IMR-90 (cell line): ENCODE measurements at regions not wholly inside any gene's neighbourhood (a gene's known extent, or its start where the extent isn't known, plus 50 kb on each side); places are given as distances from the start of the nearest gene placed in this dataset.

Experiments
- ATAC-seq: fragments of 200-7000 bp; cut with Tn5 transposase; 2 replicates; pipeline ENCODE4 v1.9.1; 2020; ENCODE audit warnings: low read depth, mild to moderate bottlenecking, moderate library complexity
- BruUV-seq: library from RNA; stranded (reverse); fragments of 400-500 nt; replicated peaks from 2 replicates; lab custom pipeline; 2021; lab: Mats Ljungman, UMichigan
- CTCF ChIA-PET: fragments of 300-600 bp; formaldehyde crosslinking; extraction: SDS; loops from one replicate; lab custom pipeline; 2021; ENCODE audit warnings: antibody characterized with exemption; lab: Yijun Ruan, JAX
- POLR2A ChIA-PET: fragments of 300-600 bp; sonication (Branson Sonifier 250); formaldehyde crosslinking; loops from one replicate; lab custom pipeline; 2022; ENCODE audit warnings: antibody characterized with exemption; ENCODE audit not compliant: unreplicated experiment; lab: Charles Lee
- DNase-seq: peaks from one replicate; pipeline ENCODE4 v3.0.0; 2013
- H2AFZ ChIP-seq: replicated peaks from 2 replicates; pipeline ENCODE3; 2013; ENCODE audit warnings: low read length, mild to moderate bottlenecking; ENCODE audit not compliant: poor library complexity
- H2AK5ac ChIP-seq: 2 replicates; pipeline ENCODE4 v1.6.1; 2013; ENCODE audit warnings: low read depth, low read length, inconsistent platforms
- H2AK9ac ChIP-seq: replicated peaks from 2 replicates; pipeline ENCODE3; 2013; ENCODE audit warnings: mild to moderate bottlenecking, low read depth, low read length, moderate library complexity; ENCODE audit not compliant: poor library complexity
- H2BK120ac ChIP-seq: 2 replicates; pipeline ENCODE4 v1.6.1; 2013; ENCODE audit warnings: low read depth, low read length, inconsistent platforms
- H2BK15ac ChIP-seq: 3 replicates; pipeline ENCODE4 v1.6.1; 2013; ENCODE audit warnings: low read depth, low read length, inconsistent platforms
- H2BK20ac ChIP-seq: 2 replicates; pipeline ENCODE4 v1.6.1; 2013; ENCODE audit warnings: low read depth, mild to moderate bottlenecking, inconsistent platforms, low read length, moderate library complexity
- H2BK5ac ChIP-seq: 2 replicates; pipeline ENCODE4 v1.6.1; 2013; ENCODE audit warnings: mild to moderate bottlenecking, low read depth, low read length, inconsistent platforms; ENCODE audit not compliant: poor library complexity, severe bottlenecking
- H3K14ac ChIP-seq: replicated peaks from 2 replicates; pipeline ENCODE4 v1.6.1; 2013; ENCODE audit warnings: low read depth, low read length, inconsistent platforms
- H3K18ac ChIP-seq: 2 replicates; pipeline ENCODE4 v1.6.1; 2013; ENCODE audit warnings: low read depth, low read length, control low read depth
- H3K23ac ChIP-seq: 2 replicates; pipeline ENCODE4 v1.6.1; 2013; ENCODE audit warnings: low read depth, low read length, inconsistent platforms
- H3K27ac ChIP-seq: 2 replicates; pipeline ENCODE4 v1.5.1; 2013; ENCODE audit warnings: mild to moderate bottlenecking, control low read depth, low read length; ENCODE audit not compliant: insufficient read depth
- H3K27me3 ChIP-seq: 2 replicates; pipeline ENCODE4 v1.6.1; 2013; ENCODE audit warnings: low read length; ENCODE audit not compliant: control insufficient read depth, insufficient read depth
- H3K36me3 ChIP-seq: 2 replicates; pipeline ENCODE4 v1.6.1; 2013; ENCODE audit warnings: low read length, mixed read lengths; ENCODE audit not compliant: control insufficient read depth, insufficient read depth
- H3K4ac ChIP-seq: 2 replicates; pipeline ENCODE4 v1.6.1; 2013; ENCODE audit warnings: low read depth, low read length, inconsistent platforms
- H3K4me1 ChIP-seq: 2 replicates; pipeline ENCODE4 v1.6.1; 2013; ENCODE audit warnings: low read length, mixed read lengths; ENCODE audit not compliant: control insufficient read depth, insufficient read depth
- H3K4me2 ChIP-seq: 2 replicates; pipeline ENCODE4 v1.6.1; 2013; ENCODE audit warnings: low read depth, mild to moderate bottlenecking, control low read depth, low read length, moderate library complexity
- H3K4me3 ChIP-seq: 2 replicates; pipeline ENCODE4 v1.5.1; 2013; ENCODE audit warnings: low read depth, mild to moderate bottlenecking, control low read depth, low read length, moderate library complexity; ENCODE audit not compliant: insufficient read depth
- H3K56ac ChIP-seq: 2 replicates; pipeline ENCODE4 v1.6.1; 2013; ENCODE audit warnings: low read length, inconsistent platforms; ENCODE audit not compliant: insufficient read depth; ENCODE audit errors: extremely low read depth
- H3K79me1 ChIP-seq, 2 experiments: 2 replicates each; pipeline ENCODE4 v1.6.1; 2013; ENCODE audit warnings: low read length in 2 of 2, inconsistent platforms in 1 of 2, low read depth in 1 of 2
- H3K9ac ChIP-seq: 2 replicates; pipeline ENCODE4 v1.6.1; 2013; ENCODE audit warnings: low read depth, low read length, control low read depth
- H3K9me1 ChIP-seq: 2 replicates; pipeline ENCODE4 v1.6.1; 2013; ENCODE audit warnings: low read length, inconsistent platforms; ENCODE audit not compliant: insufficient read depth
- H3K9me3 ChIP-seq: 2 replicates; pipeline ENCODE4 v1.6.1; 2013; ENCODE audit warnings: low read length; ENCODE audit not compliant: control insufficient read depth, insufficient read depth
- H4K20me1 ChIP-seq: 2 replicates; pipeline ENCODE4 v1.6.1; 2013; ENCODE audit warnings: low read length, inconsistent platforms; ENCODE audit not compliant: insufficient read depth
- H4K5ac ChIP-seq: 2 replicates; pipeline ENCODE4 v1.6.1; 2013; ENCODE audit warnings: mild to moderate bottlenecking, low read depth, low read length, control low read depth
- H4K8ac ChIP-seq, 2 experiments: 2 replicates each; pipeline ENCODE4 v1.6.1; 2013; ENCODE audit warnings: low read depth in 2 of 2, low read length in 2 of 2, control low read depth in 1 of 2, inconsistent platforms in 1 of 2
- H4K91ac ChIP-seq: 2 replicates; pipeline ENCODE4 v1.6.1; 2013; ENCODE audit warnings: low read depth, low read length, inconsistent platforms; ENCODE audit not compliant: insufficient read depth
- FOS ChIP-seq: fragments of 150-350 bp; IDR thresholded peaks from 2 replicates; pipeline ENCODE4 v1.6.1; 2016; ENCODE audit warnings: low read depth, low read length
- MAZ ChIP-seq: IDR thresholded peaks from 2 replicates; pipeline ENCODE4 v1.6.1; 2012; ENCODE audit warnings: low read depth, mild to moderate bottlenecking, low read length, improper control_type of control experiment, moderate library complexity, borderline replicate concordance
- MXI1 ChIP-seq: IDR thresholded peaks from 2 replicates; pipeline ENCODE4 v1.6.1; 2012; ENCODE audit warnings: low read depth, mild to moderate bottlenecking, low read length, moderate library complexity, borderline replicate concordance
- NFE2L2 ChIP-seq: fragments of 150-350 bp; IDR thresholded peaks from 2 replicates; pipeline ENCODE4 v1.6.1; 2016; ENCODE audit warnings: low read depth, mild to moderate bottlenecking, low read length
- POLR2A ChIP-seq: IDR thresholded peaks from 2 replicates; pipeline ENCODE4 v1.6.1; 2012; ENCODE audit warnings: mild to moderate bottlenecking, low read depth, low read length
- RAD21 ChIP-seq: IDR thresholded peaks from 2 replicates; pipeline ENCODE4 v1.6.1; 2012; ENCODE audit warnings: low read length, improper control_type of control experiment
- RFX5 ChIP-seq: IDR thresholded peaks from 2 replicates; pipeline ENCODE4 v1.8.0; 2012; ENCODE audit warnings: low read depth, mild to moderate bottlenecking, low read length, moderate library complexity
- SMC3 ChIP-seq: fragments of 150-350 bp; IDR thresholded peaks from 2 replicates; pipeline ENCODE4 v1.6.1; 2016; ENCODE audit warnings: low read depth, mild to moderate bottlenecking, antibody characterized with exemption, low read length, moderate library complexity
- WGBS, 2 experiments: methylation state at CpG; one replicate each; pipeline versions ENCODE4 v1.1.5 to v1.1.7; 2013; ENCODE audit warnings: missing lambda C conversion rate in 2 of 2; ENCODE audit not compliant: insufficient read length in 1 of 2; ENCODE audit errors: extremely low coverage in 2 of 2; 5-methylcytosine and 5-hydroxymethylcytosine counted together
- dilution Hi-C: fragments of 300-500 bp; cut with HindIII; formaldehyde crosslinking; loops from one replicate; pipeline ENCODE4 v1.14.3; 2018; ENCODE audit warnings: low sequenced_read_pairs; ENCODE audit not compliant: unreplicated experiment
- in situ Hi-C: fragments of 300-500 bp; cut with MboI; formaldehyde crosslinking; loops from 3 replicates; pipeline ENCODE4 v1.14.3; 2019; ENCODE audit warnings: low sequenced_read_pairs, inconsistent platforms, mixed read lengths
- intact Hi-C: fragments of 100-400 bp; cut with micrococcal nuclease; formaldehyde crosslinking; loops from 2 replicates; pipeline ENCODE4 v1.10.0; 2022
- TF ChIP-seq, protein P1 (sequence below): conservative IDR thresholded peaks from 2 replicates; pipeline ENCODE4 v1.5.1; 2012; ENCODE audit warnings: mild to moderate bottlenecking, low read depth, low read length, improper control_type of control experiment
- TF ChIP-seq, protein P2 (sequence below): fragments of 150-350 bp; IDR thresholded peaks from 2 replicates; pipeline ENCODE4 v1.6.1; 2016; ENCODE audit warnings: low read depth, mild to moderate bottlenecking, low read length, moderate library complexity, borderline replicate concordance

DNA sequence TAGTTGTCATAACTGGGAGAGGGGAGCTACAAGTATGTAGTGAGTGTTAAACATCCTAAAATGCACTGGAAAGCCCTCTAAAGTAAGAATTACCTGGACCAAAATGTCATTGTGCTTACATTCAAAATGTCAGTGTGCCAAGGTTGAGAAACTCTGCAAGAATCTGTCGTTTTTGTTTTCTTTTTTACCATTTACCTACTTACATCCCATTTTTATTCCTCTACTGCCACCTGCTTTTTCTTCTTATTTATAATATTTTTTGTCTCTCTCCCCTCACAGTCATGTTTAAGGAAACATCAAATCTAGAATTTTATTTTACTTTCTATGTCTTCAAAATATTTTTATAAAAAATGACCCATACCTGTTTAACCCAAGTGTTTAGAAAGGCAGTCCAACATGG, 226.4 kb downstream of the PCDH17 start:
- CTCF ChIA-PET, result no interaction called here
- Histone ChIP-seq H3K36me3 (no peaks in the 10 kb centered on the region), H3K4me1 (no peaks in the 10 kb centered on the region), H4K5ac (no peak overlapping the region), H3K9me1 (no peaks in the 10 kb centered on the region), H4K91ac (no peak overlapping the region), H3K18ac (no peak overlapping the region), H4K8ac (no peak overlapping the region), H2BK120ac (no peak overlapping the region), H3K79me1 (no peaks in the 10 kb centered on the region), H3K9ac (no peak overlapping the region), H3K27ac (no peak overlapping the region), H2AFZ (no peak overlapping the region), H3K14ac (no peak overlapping the region), H4K20me1 (no peaks in the 10 kb centered on the region), H2BK5ac (no peak overlapping the region), H2BK15ac (no peak overlapping the region), H3K4ac (no peak overlapping the region), H2BK20ac (no peak overlapping the region), H2AK9ac (no peak overlapping the region), H3K27me3 (no peaks in the 10 kb centered on the region), H3K4me3 (no peak overlapping the region), H3K9me3 (peaks cover 7% of the 10 kb centered on the region), H3K4me2 (no peak overlapping the region), H3K23ac (no peak overlapping the region), H3K56ac (no peak overlapping the region), H2AK5ac (no peak overlapping the region)
- POLR2A ChIA-PET, result no interaction called here
- no CpG with 5 or more reads among the region's 1 CpG for WGBS, 2 experiments
- dilution Hi-C loops, result no loop called here
- no TSS peak for BruUV-seq
- in situ Hi-C loops, result no loop called here
- TF ChIP-seq, protein P1, sequence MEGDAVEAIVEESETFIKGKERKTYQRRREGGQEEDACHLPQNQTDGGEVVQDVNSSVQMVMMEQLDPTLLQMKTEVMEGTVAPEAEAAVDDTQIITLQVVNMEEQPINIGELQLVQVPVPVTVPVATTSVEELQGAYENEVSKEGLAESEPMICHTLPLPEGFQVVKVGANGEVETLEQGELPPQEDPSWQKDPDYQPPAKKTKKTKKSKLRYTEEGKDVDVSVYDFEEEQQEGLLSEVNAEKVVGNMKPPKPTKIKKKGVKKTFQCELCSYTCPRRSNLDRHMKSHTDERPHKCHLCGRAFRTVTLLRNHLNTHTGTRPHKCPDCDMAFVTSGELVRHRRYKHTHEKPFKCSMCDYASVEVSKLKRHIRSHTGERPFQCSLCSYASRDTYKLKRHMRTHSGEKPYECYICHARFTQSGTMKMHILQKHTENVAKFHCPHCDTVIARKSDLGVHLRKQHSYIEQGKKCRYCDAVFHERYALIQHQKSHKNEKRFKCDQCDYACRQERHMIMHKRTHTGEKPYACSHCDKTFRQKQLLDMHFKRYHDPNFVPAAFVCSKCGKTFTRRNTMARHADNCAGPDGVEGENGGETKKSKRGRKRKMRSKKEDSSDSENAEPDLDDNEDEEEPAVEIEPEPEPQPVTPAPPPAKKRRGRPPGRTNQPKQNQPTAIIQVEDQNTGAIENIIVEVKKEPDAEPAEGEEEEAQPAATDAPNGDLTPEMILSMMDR, result no peak
- TF ChIP-seq POLR2A (no peak), MXI1 (no peak), MAZ (no peak), RAD21 (no peak), RFX5 (no peak), FOS (no peak), NFE2L2 (no peak), SMC3 (no peak)
- TF ChIP-seq, protein P2, sequence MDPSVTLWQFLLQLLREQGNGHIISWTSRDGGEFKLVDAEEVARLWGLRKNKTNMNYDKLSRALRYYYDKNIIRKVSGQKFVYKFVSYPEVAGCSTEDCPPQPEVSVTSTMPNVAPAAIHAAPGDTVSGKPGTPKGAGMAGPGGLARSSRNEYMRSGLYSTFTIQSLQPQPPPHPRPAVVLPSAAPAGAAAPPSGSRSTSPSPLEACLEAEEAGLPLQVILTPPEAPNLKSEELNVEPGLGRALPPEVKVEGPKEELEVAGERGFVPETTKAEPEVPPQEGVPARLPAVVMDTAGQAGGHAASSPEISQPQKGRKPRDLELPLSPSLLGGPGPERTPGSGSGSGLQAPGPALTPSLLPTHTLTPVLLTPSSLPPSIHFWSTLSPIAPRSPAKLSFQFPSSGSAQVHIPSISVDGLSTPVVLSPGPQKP, result no peak
- intact Hi-C loops, result no loop called here
- DNase-seq (no peak), ATAC-seq (no peak)
